Coronary artery (tissue), 2 donors: ENCODE measurements at regions not wholly inside any gene's neighbourhood (a gene's known extent, or its start where the extent isn't known, plus 50 kb on each side); places are given as distances from the start of the nearest gene placed in this dataset.
"Not testable (repeated sequence)": the region's sequence is repeated elsewhere in the genome, so short reads cannot be mapped to it uniquely, and the experiment has no call there.

ENCODE experiments used
- DNase-seq: peaks from one replicate; pipeline ENCODE4 v3.0.0-alpha.2; 2017; ENCODE audit warnings: low spot score
- H3K27ac ChIP-seq, 2 donors: fragments of 200-600 bp; sonication (generic); one replicate each; pipeline ENCODE4 v1.5.1; 2016 to 2019
- H3K4me3 ChIP-seq: fragments of 200-600 bp; sonication (generic); 2 replicates; pipeline ENCODE4 v1.5.1; 2016; ENCODE audit warnings: mild to moderate bottlenecking, moderate library complexity
- TF ChIP-seq, protein P1 (sequence below): fragments of 200-600 bp; sonication (generic); IDR thresholded peaks from one replicate; pipeline ENCODE4 v1.5.1; 2019; ENCODE audit warnings: antibody characterized with exemption

DNA sequence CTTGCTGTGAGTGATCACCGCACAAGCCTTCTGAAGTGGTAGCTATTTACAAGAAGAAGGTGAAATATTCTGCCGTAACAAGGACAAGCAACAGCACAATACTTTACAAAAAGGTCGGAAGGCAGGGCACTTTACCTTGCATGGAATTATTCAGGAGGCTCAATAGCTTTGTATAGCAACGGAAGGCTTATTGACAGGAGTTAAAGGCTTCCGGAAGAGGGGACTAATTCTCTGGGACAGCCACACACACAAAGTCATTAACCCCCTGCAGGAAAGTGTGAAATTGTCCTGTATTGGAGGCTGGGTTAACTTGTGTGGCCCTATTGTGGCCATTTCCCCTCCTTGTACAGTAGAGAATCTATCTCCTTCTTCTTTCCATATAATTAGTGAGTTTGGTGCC, 199.3 kb upstream of the SEMA6A start:
- Histone ChIP-seq H3K4me3 (no peak overlapping the region), H3K27ac (no peak overlapping the region)
- TF ChIP-seq, protein P1, sequence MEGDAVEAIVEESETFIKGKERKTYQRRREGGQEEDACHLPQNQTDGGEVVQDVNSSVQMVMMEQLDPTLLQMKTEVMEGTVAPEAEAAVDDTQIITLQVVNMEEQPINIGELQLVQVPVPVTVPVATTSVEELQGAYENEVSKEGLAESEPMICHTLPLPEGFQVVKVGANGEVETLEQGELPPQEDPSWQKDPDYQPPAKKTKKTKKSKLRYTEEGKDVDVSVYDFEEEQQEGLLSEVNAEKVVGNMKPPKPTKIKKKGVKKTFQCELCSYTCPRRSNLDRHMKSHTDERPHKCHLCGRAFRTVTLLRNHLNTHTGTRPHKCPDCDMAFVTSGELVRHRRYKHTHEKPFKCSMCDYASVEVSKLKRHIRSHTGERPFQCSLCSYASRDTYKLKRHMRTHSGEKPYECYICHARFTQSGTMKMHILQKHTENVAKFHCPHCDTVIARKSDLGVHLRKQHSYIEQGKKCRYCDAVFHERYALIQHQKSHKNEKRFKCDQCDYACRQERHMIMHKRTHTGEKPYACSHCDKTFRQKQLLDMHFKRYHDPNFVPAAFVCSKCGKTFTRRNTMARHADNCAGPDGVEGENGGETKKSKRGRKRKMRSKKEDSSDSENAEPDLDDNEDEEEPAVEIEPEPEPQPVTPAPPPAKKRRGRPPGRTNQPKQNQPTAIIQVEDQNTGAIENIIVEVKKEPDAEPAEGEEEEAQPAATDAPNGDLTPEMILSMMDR: no peak
- DNase-seq: no peak

DNA sequence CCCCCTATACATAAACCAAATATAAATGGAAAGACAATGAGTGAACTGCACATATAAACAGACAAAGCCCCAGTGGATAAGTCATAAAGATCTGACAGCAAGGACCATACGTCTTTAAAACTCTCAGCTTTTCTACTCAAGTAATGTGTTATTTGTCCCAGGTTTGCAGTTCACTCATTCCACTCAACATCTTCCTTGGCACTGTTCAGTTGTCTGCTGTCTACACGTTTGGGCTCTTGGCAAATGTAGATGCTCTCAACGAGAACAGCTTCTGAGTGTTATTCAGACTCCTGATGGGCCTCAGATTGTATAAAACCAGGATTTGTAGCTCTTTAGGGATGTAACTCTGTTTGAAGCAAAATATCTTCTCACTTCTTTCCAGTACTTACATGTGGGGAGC, 198.2 kb upstream of the SEMA6A start:
- Histone ChIP-seq H3K4me3 (no peak overlapping the region), H3K27ac (no peak overlapping the region)
- TF ChIP-seq, protein P1: no peak
- no peak for DNase-seq

DNA sequence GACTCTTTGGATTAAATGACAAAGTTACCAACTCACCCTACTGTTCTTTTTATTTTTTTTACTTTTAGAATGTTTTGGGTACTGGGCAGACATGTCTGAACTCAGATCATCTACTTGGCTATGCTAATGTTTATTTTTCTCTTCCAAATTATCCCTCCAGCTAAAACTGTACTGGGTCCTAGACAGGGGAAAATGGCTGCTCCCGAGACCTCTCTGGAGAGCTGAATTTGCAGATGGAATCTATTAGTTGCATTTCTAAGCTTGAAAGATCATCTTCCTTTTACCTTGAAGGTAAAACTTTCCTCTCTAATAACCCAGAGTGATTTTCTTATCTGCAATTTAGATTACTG, 197.5 kb upstream of the SEMA6A start:
- TF ChIP-seq, protein P1: no peak
- no peak overlapping the region for H3K4me3 ChIP-seq
- no peak for DNase-seq
- no peak overlapping the region for H3K27ac ChIP-seq

DNA sequence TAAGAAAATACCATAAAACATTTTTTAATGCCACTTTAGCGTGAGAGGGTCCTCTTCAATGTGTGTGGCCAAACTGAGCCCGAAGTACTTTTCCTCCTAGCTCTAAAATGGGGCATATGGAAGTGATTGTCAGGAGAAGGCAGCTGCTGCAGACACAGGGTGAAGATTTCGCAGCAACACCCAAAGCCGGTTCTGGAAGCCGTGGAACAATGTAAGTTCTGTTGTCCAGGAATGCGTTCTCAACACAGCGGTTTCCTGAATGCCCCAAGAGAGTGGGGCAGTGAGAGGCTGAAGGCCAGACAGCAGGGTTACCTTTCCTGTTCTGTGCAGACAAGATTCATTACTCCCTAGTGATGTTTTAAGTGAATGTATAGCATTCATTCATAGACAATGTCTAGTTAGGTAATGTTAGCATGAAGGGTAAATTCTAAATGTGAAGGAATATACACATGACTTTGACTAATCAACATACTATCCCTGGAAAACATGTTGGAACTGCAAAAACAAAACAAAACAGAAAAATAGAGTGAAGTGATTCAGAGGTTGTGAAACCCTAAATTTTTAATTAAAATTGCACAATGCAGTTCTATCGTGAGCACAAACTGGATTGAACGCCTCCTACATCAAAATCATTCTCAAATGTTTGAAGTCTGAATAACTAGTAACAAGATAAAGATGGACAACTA, 197.0 kb upstream of the SEMA6A start:
- no peak for DNase-seq
- H3K27ac ChIP-seq: peak overlapping the region in 1 of 2 donors; percentile 29

DNA sequence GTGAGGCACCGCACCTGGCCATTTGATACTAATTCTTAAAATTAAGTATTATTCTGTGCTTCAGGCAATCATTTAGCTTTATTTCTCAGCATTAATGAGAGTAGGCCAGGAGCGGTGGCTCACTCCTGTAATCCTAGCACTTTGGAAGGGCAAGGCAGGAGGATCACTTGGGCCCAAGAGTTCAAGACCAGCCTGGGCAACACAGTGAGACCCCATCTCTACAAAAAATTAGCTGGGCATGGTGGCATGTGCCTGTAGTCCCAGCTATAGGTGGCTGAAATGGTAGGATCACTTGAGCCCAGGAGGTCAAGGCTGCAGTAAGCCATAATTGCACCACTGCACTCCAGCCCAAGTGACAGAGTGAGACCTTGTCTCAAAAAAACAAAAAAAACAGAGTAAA, 195.3 kb upstream of the SEMA6A start:
- not testable (repeated sequence) for DNase-seq, H3K4me3 ChIP-seq, H3K27ac ChIP-seq

More for the DNA sequence above, 197.0 kb upstream of the SEMA6A start:
- TF ChIP-seq, protein P1: no peak
- no peak overlapping the region for H3K4me3 ChIP-seq

DNA sequence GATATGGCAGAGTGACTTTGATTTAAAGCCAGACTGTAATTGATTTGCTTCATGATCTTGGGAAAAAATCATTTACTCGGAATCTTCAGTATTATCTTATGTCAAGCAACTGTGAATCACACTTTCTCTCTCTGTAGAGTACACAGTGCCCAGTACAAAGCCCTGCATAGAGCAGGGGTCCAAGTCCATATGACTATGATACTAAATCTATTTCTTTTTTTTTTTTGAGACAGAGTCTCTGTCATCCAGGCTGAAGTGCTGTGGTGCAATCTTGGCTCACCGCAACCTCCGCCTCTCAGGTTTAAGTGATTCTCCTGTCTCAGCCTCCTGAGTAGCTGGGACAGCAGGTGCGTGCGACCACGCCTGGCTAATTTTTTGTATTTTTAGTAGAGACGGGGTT, 194.8 kb upstream of the SEMA6A start:
- TF ChIP-seq, protein P1: no peak
- DNase-seq: no peak
- Histone ChIP-seq H3K4me3 (no peak overlapping the region), H3K27ac (no peak overlapping the region)

DNA sequence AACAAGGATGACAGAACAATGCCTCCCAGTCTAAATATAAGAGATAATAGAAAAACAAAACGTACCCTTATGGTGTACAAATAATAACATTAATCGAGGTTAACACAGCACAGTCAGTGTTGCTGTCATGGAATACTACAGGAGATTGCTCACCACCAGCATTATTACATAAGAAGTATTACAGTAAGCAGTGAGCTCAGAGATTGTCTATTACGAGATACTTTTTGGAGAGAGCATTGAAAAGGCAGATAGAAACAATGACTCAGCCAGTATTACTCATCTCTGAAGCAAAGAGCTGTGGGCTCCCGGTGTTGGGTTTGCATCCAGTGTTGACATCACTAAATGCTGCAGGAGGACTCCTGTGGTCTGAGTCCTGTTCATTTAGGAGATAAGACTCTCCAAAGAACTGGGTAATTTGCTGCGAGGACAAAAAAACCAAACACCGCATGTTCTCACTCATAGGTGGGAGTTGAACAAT, 191.9 kb upstream of the SEMA6A start:
- no peak for DNase-seq
- TF ChIP-seq, protein P1: no peak
- Histone ChIP-seq H3K4me3 (no peak overlapping the region), H3K27ac (no peak overlapping the region)
